OCI-LY1 (cell line): ENCODE measurements at regions not wholly inside any gene's neighbourhood (a gene's known extent, or its start where the extent isn't known, plus 50 kb on each side); places are given as distances from the start of the nearest gene placed in this dataset.

Experiments
- EZH2 ChIP-seq: fragments of 200-600 bp; sonication (generic), shearing (Covaris generic); IDR thresholded peaks from 2 replicates; pipeline ENCODE4 v1.8.0; 2017; ENCODE audit warnings: borderline replicate concordance, mixed run types, mild to moderate bottlenecking, antibody characterized with exemption, low read length, moderate library complexity, mixed read lengths
- TF ChIP-seq, protein P1 (sequence below): fragments of 200-600 bp; sonication (generic), shearing (Covaris generic); IDR thresholded peaks from 2 replicates; pipeline ENCODE4 v1.5.1; 2017; ENCODE audit warnings: mild to moderate bottlenecking, antibody characterized with exemption, low read length, moderate library complexity, mixed read lengths

DNA sequence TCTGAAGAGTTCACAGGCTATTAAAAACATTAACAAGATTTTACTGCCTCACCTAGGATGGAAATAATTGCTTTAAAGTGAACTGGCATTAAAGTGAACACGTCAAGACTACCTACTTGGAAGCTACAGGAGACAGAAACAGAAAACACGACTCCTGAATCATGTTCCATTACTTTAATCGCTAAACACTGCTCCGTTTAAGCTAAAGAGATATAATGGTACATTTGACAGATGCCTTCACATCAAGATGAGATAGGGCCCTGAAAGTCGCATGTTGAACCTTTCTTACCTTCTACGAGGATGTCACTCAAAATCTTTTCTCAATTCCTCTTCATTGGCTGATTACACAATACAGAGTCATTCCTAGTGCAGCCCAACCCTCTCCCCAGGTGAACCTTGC lies 206.3 kb upstream of the GATB start:
- TF ChIP-seq, protein P1, sequence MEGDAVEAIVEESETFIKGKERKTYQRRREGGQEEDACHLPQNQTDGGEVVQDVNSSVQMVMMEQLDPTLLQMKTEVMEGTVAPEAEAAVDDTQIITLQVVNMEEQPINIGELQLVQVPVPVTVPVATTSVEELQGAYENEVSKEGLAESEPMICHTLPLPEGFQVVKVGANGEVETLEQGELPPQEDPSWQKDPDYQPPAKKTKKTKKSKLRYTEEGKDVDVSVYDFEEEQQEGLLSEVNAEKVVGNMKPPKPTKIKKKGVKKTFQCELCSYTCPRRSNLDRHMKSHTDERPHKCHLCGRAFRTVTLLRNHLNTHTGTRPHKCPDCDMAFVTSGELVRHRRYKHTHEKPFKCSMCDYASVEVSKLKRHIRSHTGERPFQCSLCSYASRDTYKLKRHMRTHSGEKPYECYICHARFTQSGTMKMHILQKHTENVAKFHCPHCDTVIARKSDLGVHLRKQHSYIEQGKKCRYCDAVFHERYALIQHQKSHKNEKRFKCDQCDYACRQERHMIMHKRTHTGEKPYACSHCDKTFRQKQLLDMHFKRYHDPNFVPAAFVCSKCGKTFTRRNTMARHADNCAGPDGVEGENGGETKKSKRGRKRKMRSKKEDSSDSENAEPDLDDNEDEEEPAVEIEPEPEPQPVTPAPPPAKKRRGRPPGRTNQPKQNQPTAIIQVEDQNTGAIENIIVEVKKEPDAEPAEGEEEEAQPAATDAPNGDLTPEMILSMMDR: no peak
- TF ChIP-seq EZH2: no peak
